Fibroblast of lung (primary cell): ENCODE measurements at regions not wholly inside any gene's neighbourhood (a gene's known extent, or its start where the extent isn't known, plus 50 kb on each side); places are given as distances from the start of the nearest gene placed in this dataset.

Experiments
- EZH2 ChIP-seq: IDR thresholded peaks from 2 replicates; pipeline ENCODE4 v1.5.1; 2012; ENCODE audit warnings: low read length, control low read depth, mild to moderate bottlenecking; ENCODE audit errors: missing control alignments
- TF ChIP-seq, protein P1 (sequence below), 2 donors: IDR thresholded peaks in 1 of 2; conservative IDR thresholded peaks in 1 of 2; 1 replicate in 1 of 2; 2 replicates in 1 of 2; pipeline ENCODE4 v1.5.1; 2011 to 2012; ENCODE audit warnings: low read length in 2 of 2, control low read depth in 1 of 2, inconsistent platforms in 1 of 2, low read depth in 1 of 2, mild to moderate bottlenecking in 1 of 2

DNA sequence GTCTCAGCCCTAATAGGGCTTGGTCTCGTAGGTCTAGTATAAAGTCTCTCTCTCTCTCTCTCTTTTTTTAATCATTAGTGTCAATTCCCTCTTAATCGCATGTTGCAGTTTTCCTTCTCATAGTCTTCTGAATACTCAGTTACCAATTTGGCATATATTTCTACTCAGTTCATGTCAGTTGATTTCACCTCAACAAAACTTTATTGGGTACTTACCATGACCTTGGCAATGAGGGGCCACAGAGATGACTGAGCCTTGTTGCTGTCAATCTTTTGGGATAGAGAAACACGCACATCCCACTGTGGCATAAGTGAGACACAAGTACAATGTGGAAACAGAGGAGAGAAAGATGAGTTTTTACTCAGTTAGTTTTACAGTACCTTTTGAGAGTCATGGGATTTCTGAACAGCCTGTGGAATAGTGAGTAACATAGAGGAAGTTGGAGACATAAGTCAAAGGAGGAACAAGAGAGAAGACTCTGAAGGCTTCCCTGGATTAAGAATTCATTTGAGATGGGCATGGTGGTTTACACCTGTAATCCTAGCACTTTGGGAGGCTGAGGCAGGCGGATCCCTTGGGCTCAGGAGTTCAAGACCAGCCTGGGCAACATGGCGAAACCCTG is 150.2 kb upstream of the CBLB start:
- TF ChIP-seq, protein P1, sequence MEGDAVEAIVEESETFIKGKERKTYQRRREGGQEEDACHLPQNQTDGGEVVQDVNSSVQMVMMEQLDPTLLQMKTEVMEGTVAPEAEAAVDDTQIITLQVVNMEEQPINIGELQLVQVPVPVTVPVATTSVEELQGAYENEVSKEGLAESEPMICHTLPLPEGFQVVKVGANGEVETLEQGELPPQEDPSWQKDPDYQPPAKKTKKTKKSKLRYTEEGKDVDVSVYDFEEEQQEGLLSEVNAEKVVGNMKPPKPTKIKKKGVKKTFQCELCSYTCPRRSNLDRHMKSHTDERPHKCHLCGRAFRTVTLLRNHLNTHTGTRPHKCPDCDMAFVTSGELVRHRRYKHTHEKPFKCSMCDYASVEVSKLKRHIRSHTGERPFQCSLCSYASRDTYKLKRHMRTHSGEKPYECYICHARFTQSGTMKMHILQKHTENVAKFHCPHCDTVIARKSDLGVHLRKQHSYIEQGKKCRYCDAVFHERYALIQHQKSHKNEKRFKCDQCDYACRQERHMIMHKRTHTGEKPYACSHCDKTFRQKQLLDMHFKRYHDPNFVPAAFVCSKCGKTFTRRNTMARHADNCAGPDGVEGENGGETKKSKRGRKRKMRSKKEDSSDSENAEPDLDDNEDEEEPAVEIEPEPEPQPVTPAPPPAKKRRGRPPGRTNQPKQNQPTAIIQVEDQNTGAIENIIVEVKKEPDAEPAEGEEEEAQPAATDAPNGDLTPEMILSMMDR (conservative IDR thresholded peaks at IDR 0.05 in 1 of 2, IDR thresholded peaks at IDR 0.05 in 1 of 2; ENCODE audit: low read depth in 1 of 2, low read length in 2 of 2): no peak
- TF ChIP-seq EZH2: no peak
